IPS-15b (cell line): ENCODE measurements at regions not wholly inside any gene's neighbourhood (a gene's known extent, or its start where the extent isn't known, plus 50 kb on each side); places are given as distances from the start of the nearest gene placed in this dataset.

ENCODE experiments used
- H3K27me3 ChIP-seq: one replicate; pipeline ENCODE4 v1.6.1; 2013; ENCODE audit warnings: low read length; ENCODE audit not compliant: control insufficient read depth, insufficient read depth
- H3K36me3 ChIP-seq: one replicate; pipeline ENCODE4 v1.6.1; 2013; ENCODE audit warnings: low read length; ENCODE audit not compliant: control insufficient read depth, insufficient read depth
- H3K4me1 ChIP-seq: one replicate; pipeline ENCODE4 v1.6.1; 2013; ENCODE audit warnings: mild to moderate bottlenecking, low read length; ENCODE audit not compliant: control insufficient read depth, insufficient read depth
- H3K4me3 ChIP-seq: one replicate; pipeline ENCODE4 v1.5.1; 2013; ENCODE audit warnings: low read depth, low read length
- H3K9ac ChIP-seq: one replicate; pipeline ENCODE4 v1.6.1; 2013; ENCODE audit warnings: low read depth, mild to moderate bottlenecking, low read length
- H3K9me3 ChIP-seq: one replicate; pipeline ENCODE4 v1.6.1; 2013; ENCODE audit warnings: mild to moderate bottlenecking, low read length; ENCODE audit not compliant: control insufficient read depth, insufficient read depth

- peaks cover 5% of the 10 kb centered on the region for H3K9me3 ChIP-seq
- H3K4me1 ChIP-seq = no peaks in the 10 kb centered on the region
- H3K36me3 ChIP-seq = peaks cover 3% of the 10 kb centered on the region
- no peaks in the 10 kb centered on the region for H3K27me3 ChIP-seq
- H3K4me3 ChIP-seq = no peak overlapping the region
- H3K9ac ChIP-seq = no peak overlapping the region
Measured at GRCh38 chr14:83247924-83248639, 1714.4 kb upstream of the SEL1L start.

- H3K27me3 ChIP-seq = no peaks in the 10 kb centered on the region
- no peak overlapping the region for H3K4me3 ChIP-seq
- no peak overlapping the region for H3K9ac ChIP-seq
- H3K9me3 ChIP-seq = no peaks in the 10 kb centered on the region
- no peaks in the 10 kb centered on the region for H3K4me1 ChIP-seq
- H3K36me3 ChIP-seq = no peaks in the 10 kb centered on the region
Measured at GRCh38 chr14:83251402-83251801, 1717.7 kb upstream of the SEL1L start.

DNA sequence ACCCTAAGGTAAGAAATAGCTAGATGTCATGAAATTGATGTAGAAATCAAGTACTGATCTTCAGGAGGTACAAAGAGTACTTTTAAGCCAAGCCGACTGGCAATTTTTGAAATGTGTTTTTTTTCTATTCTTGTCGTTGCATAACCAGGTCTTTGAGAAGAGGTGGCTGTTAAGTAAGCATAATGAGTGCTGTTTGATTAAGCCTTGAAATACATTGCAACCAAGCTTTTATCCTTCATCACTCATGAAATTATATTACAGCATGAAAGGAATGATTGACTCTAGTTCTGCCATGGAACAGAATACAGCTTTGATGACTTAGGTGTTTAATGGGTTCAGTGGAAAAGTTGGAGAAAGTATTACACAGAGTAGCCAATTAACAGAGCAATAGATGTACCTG is 1720.2 kb upstream of the SEL1L start:
- Histone ChIP-seq H3K36me3 (no peaks in the 10 kb centered on the region), H3K9ac (no peak overlapping the region), H3K9me3 (no peaks in the 10 kb centered on the region), H3K27me3 (no peaks in the 10 kb centered on the region), H3K4me3 (no peak overlapping the region), H3K4me1 (no peaks in the 10 kb centered on the region)

GRCh38 chr14:83255015-83255726 is 1721.5 kb upstream of the SEL1L start:
- Histone ChIP-seq H3K9ac (no peak overlapping the region), H3K36me3 (no peaks in the 10 kb centered on the region), H3K27me3 (no peaks in the 10 kb centered on the region), H3K9me3 (no peaks in the 10 kb centered on the region), H3K4me1 (no peaks in the 10 kb centered on the region), H3K4me3 (no peak overlapping the region)

DNA sequence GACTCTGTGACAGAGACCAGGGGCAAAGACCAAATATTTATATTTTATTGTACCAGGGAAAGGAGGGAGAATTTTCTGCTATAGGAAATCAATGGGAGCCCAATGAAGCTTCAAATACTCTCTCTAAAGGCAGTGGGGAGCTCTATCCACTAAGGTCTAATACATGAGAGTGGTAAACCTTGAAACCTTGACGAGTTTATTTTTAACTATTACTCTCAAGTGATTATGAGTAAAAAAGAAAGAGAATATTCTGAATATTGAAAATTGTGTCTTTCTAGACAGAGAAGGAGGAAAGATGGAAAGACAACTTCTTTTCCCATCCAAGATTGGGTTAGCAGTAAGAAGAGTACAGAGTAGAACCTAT is 1722.1 kb upstream of the SEL1L start:
- no peaks in the 10 kb centered on the region for H3K36me3 ChIP-seq
- H3K4me1 ChIP-seq = no peaks in the 10 kb centered on the region
- no peak overlapping the region for H3K9ac ChIP-seq
- no peak overlapping the region for H3K4me3 ChIP-seq
- no peaks in the 10 kb centered on the region for H3K9me3 ChIP-seq
- H3K27me3 ChIP-seq = no peaks in the 10 kb centered on the region

DNA sequence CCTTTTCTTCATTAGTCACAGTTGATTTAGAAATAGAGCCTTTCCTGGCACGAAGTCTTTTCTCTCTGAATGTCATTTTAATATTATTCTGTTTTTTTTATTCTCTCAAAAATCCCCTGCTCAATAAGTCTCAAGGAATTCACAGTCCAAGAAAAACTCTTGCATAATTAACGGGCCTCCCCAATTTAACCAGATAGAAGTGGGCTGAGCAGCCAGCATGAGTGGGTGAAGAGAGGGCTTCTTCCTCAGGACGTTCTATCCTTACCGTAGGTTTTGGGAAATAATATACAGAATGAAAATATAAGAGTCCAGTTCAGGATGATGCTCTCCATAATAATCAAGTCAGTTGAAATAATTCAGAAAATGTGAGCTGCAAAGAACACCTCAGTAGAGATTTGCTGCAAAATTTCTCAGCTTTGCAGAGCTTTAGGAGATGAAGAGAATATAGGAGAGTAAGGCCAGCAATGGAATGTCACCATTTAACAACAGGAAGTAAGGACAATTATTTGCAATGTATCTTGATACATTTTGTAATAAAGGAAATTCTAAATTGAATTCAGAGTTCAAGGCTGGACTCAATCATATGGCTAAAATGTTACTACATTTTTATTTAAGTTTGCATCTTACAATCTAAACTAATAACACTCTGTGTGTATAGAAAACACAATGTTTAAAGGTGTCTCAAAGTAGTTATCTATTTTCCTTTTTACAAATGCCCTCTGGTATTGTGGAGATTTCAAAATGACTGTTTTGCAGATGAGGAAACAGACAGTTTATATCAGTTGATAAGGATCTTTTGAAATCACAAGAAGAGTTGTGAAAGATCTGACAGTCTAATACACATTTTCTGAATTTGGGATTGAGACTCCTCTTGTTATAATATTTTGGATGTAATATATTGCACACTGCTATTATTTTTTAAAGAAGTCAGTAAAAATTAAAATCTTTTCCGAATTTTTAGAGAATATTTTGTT is 1724.1 kb upstream of the SEL1L start:
- Histone ChIP-seq H3K9ac (no peak overlapping the region), H3K36me3 (no peaks in the 10 kb centered on the region), H3K4me1 (no peaks in the 10 kb centered on the region)

GRCh38 chr14:83260751-83261150 is 1727.1 kb upstream of the SEL1L start:
- Histone ChIP-seq H3K27me3 (no peaks in the 10 kb centered on the region), H3K36me3 (no peaks in the 10 kb centered on the region), H3K4me3 (no peak overlapping the region)

More for the DNA sequence above, 1724.1 kb upstream of the SEL1L start:
- Histone ChIP-seq H3K4me3 (no peak overlapping the region), H3K9me3 (no peaks in the 10 kb centered on the region), H3K27me3 (no peaks in the 10 kb centered on the region)

DNA sequence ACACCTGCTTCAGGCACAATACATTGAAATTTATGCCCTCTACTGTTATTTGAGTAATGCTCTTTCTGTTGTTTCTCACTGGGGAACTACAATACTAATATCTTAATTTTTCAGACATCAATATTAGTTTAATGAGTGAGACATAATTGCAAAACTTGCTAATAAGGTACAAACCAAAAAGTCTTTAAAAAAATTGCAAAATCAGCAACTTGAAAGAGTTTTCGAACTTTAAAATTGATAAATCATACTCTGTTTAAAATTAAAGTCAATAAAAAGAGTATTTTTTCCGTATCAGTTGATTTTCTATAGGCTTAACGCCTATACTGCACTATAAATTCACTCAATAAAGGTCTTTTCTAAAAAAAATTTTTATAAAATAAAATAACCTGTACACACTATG is 1735.9 kb upstream of the SEL1L start:
- Histone ChIP-seq H3K9me3 (no peaks in the 10 kb centered on the region), H3K4me3 (no peak overlapping the region), H3K9ac (no peak overlapping the region), H3K4me1 (no peaks in the 10 kb centered on the region), H3K36me3 (no peaks in the 10 kb centered on the region), H3K27me3 (no peaks in the 10 kb centered on the region)

More at GRCh38 chr14:83260751-83261150, 1727.1 kb upstream of the SEL1L start:
- Histone ChIP-seq H3K9ac (no peak overlapping the region), H3K4me1 (no peaks in the 10 kb centered on the region), H3K9me3 (no peaks in the 10 kb centered on the region)

- Histone ChIP-seq H3K9ac (no peak overlapping the region), H3K4me1 (no peaks in the 10 kb centered on the region), H3K4me3 (no peak overlapping the region), H3K9me3 (no peaks in the 10 kb centered on the region), H3K27me3 (no peaks in the 10 kb centered on the region), H3K36me3 (no peaks in the 10 kb centered on the region)
Measured at GRCh38 chr14:83271663-83272062, 1738.0 kb upstream of the SEL1L start.

- Histone ChIP-seq H3K9me3 (no peaks in the 10 kb centered on the region), H3K4me3 (no peak overlapping the region), H3K9ac (no peak overlapping the region), H3K4me1 (no peaks in the 10 kb centered on the region), H3K36me3 (no peaks in the 10 kb centered on the region), H3K27me3 (no peaks in the 10 kb centered on the region)
Measured at GRCh38 chr14:83280719-83281118, 1747.1 kb upstream of the SEL1L start.

DNA sequence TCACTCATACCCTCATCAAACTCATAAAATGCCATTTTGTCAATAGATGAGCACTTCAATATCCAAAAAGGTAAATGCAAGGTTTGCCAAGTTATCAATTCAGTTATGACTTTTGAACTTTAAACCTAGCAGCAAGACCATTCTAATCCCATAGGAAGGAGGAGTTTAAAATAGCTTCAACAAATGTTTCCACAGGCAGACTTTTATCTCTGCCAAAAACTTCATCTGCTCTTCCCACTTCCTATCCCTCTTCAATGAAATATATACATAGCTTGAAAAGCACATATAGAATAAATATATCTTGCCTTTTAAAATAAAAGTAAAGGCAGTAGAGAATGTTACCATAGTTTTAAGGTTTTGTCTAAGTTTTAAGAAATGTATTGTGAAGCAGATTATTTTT is 1749.1 kb upstream of the SEL1L start:
- Histone ChIP-seq H3K27me3 (no peaks in the 10 kb centered on the region), H3K9ac (no peak overlapping the region), H3K4me1 (no peaks in the 10 kb centered on the region), H3K4me3 (no peak overlapping the region), H3K9me3 (no peaks in the 10 kb centered on the region), H3K36me3 (no peaks in the 10 kb centered on the region)
